ENCODE measurements at regions not wholly inside any gene's neighbourhood (a gene's known extent, or its start where the extent isn't known, plus 50 kb on each side); places are given as distances from the start of the nearest gene placed in this dataset.

DNA sequence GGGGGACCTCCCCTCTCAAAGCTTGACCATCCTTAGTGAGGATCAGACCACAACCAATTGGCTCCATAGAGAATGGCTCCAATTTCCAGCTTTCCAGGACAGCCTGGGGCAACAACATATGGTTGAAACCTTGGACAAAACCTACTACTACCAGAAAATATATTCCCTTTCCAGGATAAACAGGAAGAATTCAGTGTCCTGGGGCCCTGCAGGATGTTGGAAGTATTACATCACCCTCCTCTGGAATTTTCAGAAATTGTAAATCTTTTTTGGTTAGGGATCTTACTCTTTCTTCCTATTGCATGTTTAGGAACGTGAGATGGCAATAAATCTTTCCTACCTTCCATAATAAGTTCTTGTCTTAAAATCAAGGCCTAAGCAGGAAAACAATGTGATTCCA, 158.9 kb upstream of the MEIS1 start:
- TF ChIP-seq, protein P1, sequence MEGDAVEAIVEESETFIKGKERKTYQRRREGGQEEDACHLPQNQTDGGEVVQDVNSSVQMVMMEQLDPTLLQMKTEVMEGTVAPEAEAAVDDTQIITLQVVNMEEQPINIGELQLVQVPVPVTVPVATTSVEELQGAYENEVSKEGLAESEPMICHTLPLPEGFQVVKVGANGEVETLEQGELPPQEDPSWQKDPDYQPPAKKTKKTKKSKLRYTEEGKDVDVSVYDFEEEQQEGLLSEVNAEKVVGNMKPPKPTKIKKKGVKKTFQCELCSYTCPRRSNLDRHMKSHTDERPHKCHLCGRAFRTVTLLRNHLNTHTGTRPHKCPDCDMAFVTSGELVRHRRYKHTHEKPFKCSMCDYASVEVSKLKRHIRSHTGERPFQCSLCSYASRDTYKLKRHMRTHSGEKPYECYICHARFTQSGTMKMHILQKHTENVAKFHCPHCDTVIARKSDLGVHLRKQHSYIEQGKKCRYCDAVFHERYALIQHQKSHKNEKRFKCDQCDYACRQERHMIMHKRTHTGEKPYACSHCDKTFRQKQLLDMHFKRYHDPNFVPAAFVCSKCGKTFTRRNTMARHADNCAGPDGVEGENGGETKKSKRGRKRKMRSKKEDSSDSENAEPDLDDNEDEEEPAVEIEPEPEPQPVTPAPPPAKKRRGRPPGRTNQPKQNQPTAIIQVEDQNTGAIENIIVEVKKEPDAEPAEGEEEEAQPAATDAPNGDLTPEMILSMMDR (IDR thresholded peaks at IDR 0.05), result no peak
- TF ChIP-seq POLR2A (IDR thresholded peaks at IDR 0.05) (no peak), POLR2AphosphoS5 (IDR thresholded peaks at IDR 0.05) (no peak)

Data from gastroesophageal sphincter (tissue), 3 donors.